RPMI8226 (cell line): ENCODE measurements at regions not wholly inside any gene's neighbourhood (a gene's known extent, or its start where the extent isn't known, plus 50 kb on each side); places are given as distances from the start of the nearest gene placed in this dataset.

Source experiments
- DNase-seq: peaks from one replicate; pipeline ENCODE4 v3.0.0-alpha.2; 2015

- peak; percentile 24 for DNase-seq
These were observed 526.7 kb upstream of the TYRP1 start for GRCh38 chr9:12166518-12166917.

GRCh38 chr9:12170456-12170855, 522.7 kb upstream of the TYRP1 start:
- DNase-seq: no peak

- no peak for DNase-seq
These were observed 514.6 kb upstream of the TYRP1 start for GRCh38 chr9:12178634-12179033.

- no peak for DNase-seq
These were observed 510.4 kb upstream of the TYRP1 start for GRCh38 chr9:12182806-12183205.

GRCh38 chr9:12183321-12183720, 509.9 kb upstream of the TYRP1 start:
- DNase-seq: no peak

GRCh38 chr9:12185856-12186255, 507.3 kb upstream of the TYRP1 start:
- no peak for DNase-seq

- DNase-seq: no peak
These were observed 501.6 kb upstream of the TYRP1 start for GRCh38 chr9:12191630-12192029.

GRCh38 chr9:12194731-12195130, 498.5 kb upstream of the TYRP1 start:
- no peak for DNase-seq

- no peak for DNase-seq
These were observed 497.7 kb upstream of the TYRP1 start for GRCh38 chr9:12195456-12195855.

- DNase-seq: no peak
These were observed 488.7 kb upstream of the TYRP1 start for GRCh38 chr9:12204512-12204911.

GRCh38 chr9:12212860-12213259, 480.3 kb upstream of the TYRP1 start:
- DNase-seq: no peak

GRCh38 chr9:12221470-12221869, 471.7 kb upstream of the TYRP1 start:
- no peak for DNase-seq

GRCh38 chr9:12224449-12224848, 468.7 kb upstream of the TYRP1 start:
- no peak for DNase-seq

GRCh38 chr9:12230708-12231107, 462.5 kb upstream of the TYRP1 start:
- DNase-seq: no peak

GRCh38 chr9:12231832-12232231, 461.4 kb upstream of the TYRP1 start:
- DNase-seq: no peak

GRCh38 chr9:12232836-12233235, 460.3 kb upstream of the TYRP1 start:
- DNase-seq: no peak

GRCh38 chr9:12253941-12254340, 439.2 kb upstream of the TYRP1 start:
- DNase-seq: no peak

- DNase-seq: no peak
These were observed 426.4 kb upstream of the TYRP1 start for GRCh38 chr9:12266758-12267157.

- DNase-seq: no peak
These were observed 421.7 kb upstream of the TYRP1 start for GRCh38 chr9:12271421-12271891.

GRCh38 chr9:12272471-12273120, 420.6 kb upstream of the TYRP1 start:
- no peak for DNase-seq

GRCh38 chr9:12274577-12274976, 418.6 kb upstream of the TYRP1 start:
- no peak for DNase-seq

GRCh38 chr9:12276505-12276904, 416.7 kb upstream of the TYRP1 start:
- DNase-seq: no peak

- DNase-seq: no peak
These were observed 403.5 kb upstream of the TYRP1 start for GRCh38 chr9:12289711-12290110.

GRCh38 chr9:12290166-12290869, 402.9 kb upstream of the TYRP1 start:
- DNase-seq: no peak

GRCh38 chr9:12305211-12305610, 388.0 kb upstream of the TYRP1 start:
- DNase-seq: no peak
